GM20000 (cell line): ENCODE measurements at regions not wholly inside any gene's neighbourhood (a gene's known extent, or its start where the extent isn't known, plus 50 kb on each side); places are given as distances from the start of the nearest gene placed in this dataset.

Experiments
- DNase-seq: peaks from one replicate; pipeline ENCODE4 v3.0.0; 2012; ENCODE audit warnings: low spot score
- CTCF ChIP-seq: IDR thresholded peaks from 2 replicates; pipeline ENCODE4 v1.5.1; 2012; ENCODE audit warnings: mild to moderate bottlenecking, control low read depth; ENCODE audit errors: extremely low read depth, missing control alignments

DNA sequence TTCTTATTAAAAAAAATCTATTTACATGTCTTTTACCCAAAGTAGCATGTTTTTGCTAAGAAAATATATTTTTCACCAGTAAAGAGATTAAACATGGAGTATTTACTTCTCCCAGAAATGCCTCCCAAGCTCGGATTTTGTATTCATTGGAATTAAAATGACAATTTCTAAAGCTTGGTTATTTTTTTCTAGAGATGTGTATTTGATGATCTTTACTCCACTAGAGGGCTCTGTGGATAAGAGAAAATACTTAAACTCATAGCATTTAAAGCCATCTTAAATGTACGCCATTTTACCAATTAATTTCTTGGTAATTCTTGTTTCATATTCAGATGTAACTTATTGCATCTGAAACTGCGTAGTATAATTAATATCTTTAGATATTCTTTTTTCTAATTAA, 461.4 kb downstream of the GALR1 start:
- no peak for DNase-seq
- TF ChIP-seq CTCF: no peak

GRCh38 chr18:77714716-77715115, 465.1 kb downstream of the GALR1 start:
- no peak for TF ChIP-seq CTCF
- DNase-seq: no peak

DNA sequence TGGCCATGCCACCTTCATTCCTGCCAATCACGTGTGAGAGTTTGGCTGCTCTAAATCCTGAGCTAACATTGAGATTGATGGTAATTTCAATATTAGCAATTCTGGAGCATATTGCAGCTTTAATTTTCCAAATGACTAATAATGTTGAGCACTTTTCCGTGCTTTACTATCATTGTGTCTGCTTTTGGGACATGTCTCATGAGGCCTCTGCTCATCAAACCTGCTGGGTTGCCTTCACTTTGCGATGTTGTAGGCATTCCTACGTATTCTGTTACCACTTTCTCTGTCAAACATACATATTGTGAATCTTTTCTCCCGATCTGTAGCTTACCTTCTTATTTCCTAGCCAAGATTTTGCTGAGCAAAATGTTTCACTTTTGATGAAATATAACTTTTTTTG, 466.6 kb downstream of the GALR1 start:
- TF ChIP-seq CTCF: no peak
- no peak for DNase-seq

GRCh38 chr18:77733292-77733903, 483.8 kb downstream of the GALR1 start:
- no peak for TF ChIP-seq CTCF
- DNase-seq: no peak

DNA sequence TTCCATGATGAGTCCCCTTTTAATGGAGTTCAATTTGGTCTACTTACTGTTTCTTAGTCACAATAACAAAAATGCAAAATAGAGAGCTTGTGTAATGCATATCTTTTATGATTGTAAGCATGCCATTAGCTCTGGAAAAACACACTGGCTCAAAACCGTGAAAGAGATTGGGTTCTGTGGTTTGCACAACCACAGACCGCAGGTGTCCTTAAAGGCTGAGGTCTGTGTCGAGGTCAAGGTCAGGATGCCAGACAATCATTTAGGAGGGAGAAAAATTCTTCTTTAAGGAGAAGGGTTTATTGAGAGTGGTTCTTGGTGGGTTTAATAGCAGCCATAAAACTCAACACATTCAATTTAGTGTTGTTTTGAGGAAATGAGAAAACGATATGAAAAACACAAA, 487.2 kb downstream of the GALR1 start:
- DNase-seq: no peak
- no peak for TF ChIP-seq CTCF

- DNase-seq: no peak
- TF ChIP-seq CTCF: no peak
Observed at GRCh38 chr18:77737405-77737804, 487.8 kb downstream of the GALR1 start.

GRCh38 chr18:77749089-77749488, 499.4 kb downstream of the GALR1 start:
- DNase-seq: peak; percentile 9
- peak; percentile 6 for TF ChIP-seq CTCF

DNA sequence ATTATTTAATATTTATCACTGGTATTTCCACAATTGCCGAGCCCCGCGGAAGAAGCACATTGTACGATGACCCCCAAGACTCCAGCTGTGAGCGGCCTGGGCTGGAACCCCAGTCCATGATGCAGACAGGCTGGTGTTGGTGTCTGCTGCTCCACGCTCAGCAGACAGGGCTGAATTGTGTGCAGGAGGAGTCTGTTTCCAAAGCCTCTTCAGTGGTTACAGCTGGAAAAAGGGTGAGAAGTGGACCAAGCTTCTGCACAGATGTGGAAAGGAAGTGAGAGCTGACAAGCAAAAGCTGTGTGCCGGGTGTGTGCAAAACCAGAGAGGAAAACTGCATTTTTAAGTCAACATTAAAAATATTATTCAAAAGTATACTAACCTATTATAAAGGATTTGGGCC, 500.4 kb downstream of the GALR1 start:
- no peak for TF ChIP-seq CTCF
- DNase-seq: no peak
